NB4 (cell line): ENCODE measurements at regions not wholly inside any gene's neighbourhood (a gene's known extent, or its start where the extent isn't known, plus 50 kb on each side); places are given as distances from the start of the nearest gene placed in this dataset.
"Not testable (repeated sequence)": the region's sequence is repeated elsewhere in the genome, so short reads cannot be mapped to it uniquely, and the experiment has no call there.

ENCODE experiments used
- DNase-seq: peaks from one replicate; pipeline ENCODE4 v3.0.0; 2010; ENCODE audit warnings: low read depth
- H3K4me3 ChIP-seq: one replicate; pipeline ENCODE4 v1.5.1; 2011; ENCODE audit warnings: mild to moderate bottlenecking, low read depth, low read length, moderate library complexity

- H3K4me3 ChIP-seq, DNase-seq: not testable (repeated sequence)
Measured at GRCh38 chr21:5975719-5976118, 4545.7 kb upstream of the TPTE start.

GRCh38 chr21:5997586-5997985 is 4523.8 kb upstream of the TPTE start:
- not testable (repeated sequence) for H3K4me3 ChIP-seq, DNase-seq

GRCh38 chr21:6015422-6016057 is 4505.8 kb upstream of the TPTE start:
- not testable (repeated sequence) for H3K4me3 ChIP-seq, DNase-seq

DNA sequence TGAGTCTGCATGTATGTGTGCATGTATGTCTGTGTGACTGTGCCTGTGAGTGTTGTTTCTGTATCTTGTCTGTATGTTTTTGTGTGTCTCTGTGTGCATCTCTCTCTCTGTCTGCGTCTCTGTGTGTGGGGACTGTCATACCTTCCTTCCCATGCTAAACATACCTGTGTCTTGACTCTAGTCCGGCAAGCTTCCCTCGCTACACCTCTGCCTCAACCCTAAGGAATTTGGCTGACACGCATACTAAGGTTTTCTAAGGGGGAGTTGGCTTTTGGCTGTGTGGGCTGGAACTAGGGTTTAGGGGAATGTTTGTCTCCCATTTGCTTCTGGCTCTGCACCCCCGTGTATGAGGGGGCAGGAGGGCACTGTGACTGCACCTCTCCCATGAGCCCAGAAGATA is 4500.9 kb upstream of the TPTE start:
- not testable (repeated sequence) for DNase-seq

GRCh38 chr21:6020953-6021716 is 4500.2 kb upstream of the TPTE start:
- not testable (repeated sequence) for DNase-seq, H3K4me3 ChIP-seq

More for the DNA sequence above, 4500.9 kb upstream of the TPTE start:
- not testable (repeated sequence) for H3K4me3 ChIP-seq

DNA sequence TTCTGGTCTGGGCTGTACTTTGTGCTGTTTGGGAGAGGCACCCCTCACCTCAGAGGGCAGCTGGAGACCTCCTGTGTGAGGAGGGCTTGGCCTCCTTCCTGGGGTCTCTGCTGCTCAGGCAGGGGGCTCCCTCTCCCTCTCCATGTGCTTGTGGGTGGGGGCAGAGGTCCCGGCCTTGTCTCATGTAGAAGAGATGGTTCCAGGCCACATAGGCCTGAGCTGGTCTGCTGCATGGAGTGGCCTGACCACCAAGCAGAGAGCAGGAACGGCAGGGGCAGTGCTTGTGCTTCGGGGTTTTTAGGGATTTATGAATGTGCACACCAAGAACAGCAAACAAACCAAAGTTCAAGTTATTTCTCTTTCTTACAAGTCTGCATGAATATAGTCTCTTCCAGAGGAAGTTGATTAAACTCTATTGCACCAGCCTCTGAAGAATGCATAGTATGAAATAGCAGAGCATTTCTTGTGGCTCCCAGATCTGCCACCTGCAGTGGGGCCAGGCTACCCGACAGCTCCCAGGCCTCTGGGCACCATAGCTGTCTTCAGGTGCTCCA is 4499.6 kb upstream of the TPTE start:
- DNase-seq, H3K4me3 ChIP-seq: not testable (repeated sequence)

DNA sequence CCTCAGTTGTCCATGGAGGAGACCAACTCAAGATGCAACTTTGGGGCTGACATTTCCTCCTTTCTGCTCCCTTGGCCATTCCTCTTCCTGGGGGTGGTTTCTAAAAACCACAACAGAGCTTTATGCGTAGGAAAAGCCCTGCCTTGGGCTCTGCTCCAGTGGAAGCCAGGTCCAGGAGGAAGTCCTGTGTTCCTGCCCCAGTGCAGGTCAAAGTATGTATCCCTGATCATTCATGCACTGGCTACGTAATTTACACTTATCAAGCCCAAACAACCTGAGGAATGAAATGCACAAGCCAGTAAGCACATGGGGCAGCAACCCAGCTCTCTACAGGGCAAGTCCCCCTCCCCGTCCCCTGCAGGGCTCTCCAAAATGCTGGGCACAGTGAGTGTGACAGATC is 4498.1 kb upstream of the TPTE start:
- not testable (repeated sequence) for DNase-seq, H3K4me3 ChIP-seq

DNA sequence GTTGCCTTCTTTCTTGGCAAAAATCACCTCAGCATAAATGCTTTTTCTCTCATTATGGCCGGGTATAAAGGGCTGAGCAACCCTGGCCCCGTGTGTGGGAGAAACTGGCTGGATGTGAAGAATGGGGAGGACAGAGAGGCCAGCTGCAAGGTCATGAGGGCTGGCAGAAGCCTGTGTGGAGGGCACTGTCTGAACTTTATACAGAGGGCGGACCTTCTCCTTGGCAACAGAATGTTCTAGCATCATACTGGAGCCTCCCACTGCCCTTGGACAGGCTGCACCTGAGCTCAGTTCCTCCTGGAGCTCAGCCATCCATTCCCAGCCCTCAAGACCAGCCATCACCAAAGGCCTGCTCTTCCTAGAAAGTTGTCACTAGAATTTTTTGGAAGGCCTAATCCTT is 4496.2 kb upstream of the TPTE start:
- not testable (repeated sequence) for H3K4me3 ChIP-seq, DNase-seq

DNA sequence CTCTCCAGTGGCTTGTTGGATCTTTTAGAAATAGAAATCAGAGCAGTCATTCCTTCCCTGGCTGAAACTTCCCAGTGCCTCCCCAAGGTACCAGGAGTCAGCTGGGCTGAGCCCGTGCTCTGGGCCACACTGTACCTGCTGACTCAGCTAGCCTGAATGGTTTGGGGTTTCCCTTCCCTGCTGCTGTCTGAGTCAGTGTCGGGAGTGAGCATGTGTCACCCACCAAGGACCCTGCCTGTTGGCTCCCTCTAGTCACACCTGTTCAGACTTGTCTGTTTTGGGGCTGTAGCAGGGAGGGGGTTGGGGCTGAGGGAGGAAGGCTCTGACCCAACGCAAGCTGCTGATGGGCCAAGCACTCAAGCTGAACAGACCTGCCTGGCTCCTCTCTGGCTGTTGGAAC is 4493.9 kb upstream of the TPTE start:
- not testable (repeated sequence) for DNase-seq, H3K4me3 ChIP-seq

DNA sequence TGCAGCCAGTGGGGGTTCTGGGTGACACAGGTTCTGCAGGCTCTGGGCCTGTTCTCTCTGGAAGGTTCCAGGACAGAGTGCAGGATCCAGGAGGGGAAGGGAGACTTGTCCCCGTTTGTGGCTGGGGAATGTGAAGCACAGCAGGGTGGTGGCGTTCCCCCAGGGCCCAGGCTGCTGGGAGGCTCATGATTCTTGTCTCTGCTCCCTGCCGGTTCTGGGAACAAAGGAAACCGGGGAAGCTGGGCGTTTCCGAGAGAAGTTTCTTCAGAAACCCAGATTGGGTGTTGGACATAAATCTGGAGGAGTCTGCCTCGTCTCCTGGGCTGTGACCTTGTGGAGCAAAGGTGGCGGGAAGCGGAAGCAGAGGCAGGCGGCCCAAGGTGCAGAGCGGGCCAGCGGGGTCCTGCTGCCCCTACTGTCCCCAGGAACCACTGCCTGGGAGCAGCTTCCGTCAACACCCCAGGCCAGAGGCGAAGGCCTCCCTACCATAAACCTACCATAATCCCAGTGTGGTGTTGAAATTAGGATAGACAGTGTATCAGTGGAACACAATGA is 4487.2 kb upstream of the TPTE start:
- not testable (repeated sequence) for DNase-seq, H3K4me3 ChIP-seq

DNA sequence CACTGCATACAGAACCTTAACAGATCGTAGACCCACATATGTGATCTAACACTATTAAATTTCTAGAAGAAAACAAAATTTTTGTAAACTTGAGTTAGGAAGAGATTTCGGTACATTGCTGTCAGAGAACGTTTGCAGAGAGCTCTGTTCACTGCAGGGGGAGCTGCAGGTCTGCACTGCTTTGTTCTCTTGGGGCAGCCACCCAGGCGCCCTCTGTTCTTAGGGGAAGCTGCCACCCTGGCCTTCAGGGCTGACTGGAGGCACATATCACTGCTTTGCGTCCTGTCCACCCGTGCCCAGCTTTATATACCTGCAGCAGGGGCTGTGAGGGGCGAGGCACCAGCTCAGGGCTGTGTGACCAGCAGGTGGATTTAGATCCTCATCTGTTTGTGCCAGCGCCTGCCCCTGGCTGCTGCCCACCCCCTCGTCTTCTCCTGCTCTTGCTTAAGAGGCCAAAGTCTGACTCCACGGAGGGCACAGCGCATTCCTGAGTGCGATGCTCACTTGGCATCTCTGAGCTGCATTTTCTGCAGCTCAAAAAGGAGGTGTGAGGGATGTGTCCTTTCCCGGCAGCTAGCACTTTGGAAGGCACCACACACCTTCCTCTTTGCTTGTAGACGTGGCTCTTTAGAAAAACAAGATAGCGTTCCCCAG is 4486.4 kb upstream of the TPTE start:
- not testable (repeated sequence) for DNase-seq, H3K4me3 ChIP-seq

- not testable (repeated sequence) for H3K4me3 ChIP-seq, DNase-seq
Measured at GRCh38 chr21:6035474-6036155, 4485.8 kb upstream of the TPTE start.

DNA sequence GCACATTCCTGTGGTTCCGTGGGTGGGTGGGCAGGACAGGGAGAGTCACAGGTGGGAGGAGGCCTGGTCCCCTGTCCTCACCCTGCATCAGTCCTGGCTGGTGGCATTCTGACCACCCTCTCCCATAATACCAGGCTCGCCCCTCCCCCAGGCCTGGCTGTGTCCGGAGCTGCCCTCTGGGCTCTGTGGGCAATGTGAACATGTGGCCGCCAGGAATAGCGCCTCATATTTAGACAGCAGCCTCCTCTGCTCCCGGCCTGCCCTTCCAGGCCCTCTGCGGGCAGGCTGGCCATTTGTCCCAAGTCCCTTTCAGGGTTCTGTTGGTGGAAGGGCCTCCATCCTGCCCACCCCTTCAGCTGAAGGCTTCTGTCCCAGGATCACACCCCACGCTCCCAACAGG is 4482.2 kb upstream of the TPTE start:
- H3K4me3 ChIP-seq, DNase-seq: not testable (repeated sequence)

DNA sequence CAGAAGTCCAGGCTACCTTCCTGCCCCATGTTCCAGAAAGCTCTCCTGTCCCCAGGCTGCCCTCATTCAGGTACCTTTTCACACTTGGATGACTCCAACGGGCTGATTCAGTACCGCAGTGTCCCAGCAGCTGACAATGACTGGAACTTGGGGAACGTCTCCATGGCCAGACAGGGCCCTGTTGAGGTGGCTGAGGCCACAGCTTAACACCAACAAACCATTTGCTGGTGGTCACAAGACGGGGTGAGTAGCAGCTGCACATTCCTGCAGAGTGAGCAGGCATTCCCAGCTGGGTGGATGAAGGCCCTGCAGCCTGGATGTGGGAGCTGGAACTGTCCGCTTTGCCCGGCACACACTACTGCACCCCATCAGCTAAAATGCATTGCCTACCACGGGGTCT is 4481.3 kb upstream of the TPTE start:
- not testable (repeated sequence) for H3K4me3 ChIP-seq, DNase-seq

GRCh38 chr21:6043430-6044275 is 4477.7 kb upstream of the TPTE start:
- H3K4me3 ChIP-seq, DNase-seq: not testable (repeated sequence)

- not testable (repeated sequence) for DNase-seq, H3K4me3 ChIP-seq
Measured at GRCh38 chr21:6044695-6045094, 4476.7 kb upstream of the TPTE start.

GRCh38 chr21:6049930-6050329 is 4471.5 kb upstream of the TPTE start:
- not testable (repeated sequence) for DNase-seq, H3K4me3 ChIP-seq

- not testable (repeated sequence) for DNase-seq, H3K4me3 ChIP-seq
Measured at GRCh38 chr21:6052109-6052508, 4469.3 kb upstream of the TPTE start.
